Kidney (tissue), 13 donors: ENCODE measurements at regions not wholly inside any gene's neighbourhood (a gene's known extent, or its start where the extent isn't known, plus 50 kb on each side); places are given as distances from the start of the nearest gene placed in this dataset.
"Not testable (repeated sequence)": the region's sequence is repeated elsewhere in the genome, so short reads cannot be mapped to it uniquely, and the experiment has no call there.

Source experiments
- DNase-seq, 5 donors: peaks; one replicate each; pipeline ENCODE4 v3.0.0-alpha.2; 2013 to 2020
- FAIRE-seq: peaks from 2 replicates; lab custom pipeline; 2012; peaks lifted over from hg19 to GRCh38; lab: Jason Lieb, UNC
- H3K27ac ChIP-seq, 2 donors: one replicate each; pipeline ENCODE4 v1.7.0; 2013; ENCODE audit warnings: low read depth in 2 of 2, low read length in 2 of 2, inconsistent platforms in 1 of 2
- H3K27me3 ChIP-seq: one replicate; pipeline ENCODE4 v1.7.1; 2013; ENCODE audit warnings: low read length, inconsistent platforms; ENCODE audit not compliant: control insufficient read depth, insufficient read depth
- H3K36me3 ChIP-seq, 3 donors: one replicate each; pipeline versions ENCODE4 v1.7.0 to v1.7.1; 2013; ENCODE audit warnings: low read length in 3 of 3, control low read depth in 1 of 3, inconsistent platforms in 1 of 3; ENCODE audit not compliant: insufficient read depth in 3 of 3, control insufficient read depth in 2 of 3
- H3K4me1 ChIP-seq, 3 donors: one replicate each; pipeline versions ENCODE4 v1.7.0 to v1.7.1; 2013; ENCODE audit warnings: low read length in 3 of 3, inconsistent platforms in 1 of 3, low read depth in 1 of 3; ENCODE audit not compliant: control insufficient read depth in 2 of 3, insufficient read depth in 2 of 3
- H3K4me3 ChIP-seq, 3 donors: one replicate each; pipeline versions ENCODE4 v1.7.0 to v1.8.1; 2013; ENCODE audit warnings: low read length in 3 of 3, control low read depth in 1 of 3, inconsistent platforms in 1 of 3
- H3K9ac ChIP-seq, 3 donors: one replicate each; pipeline versions ENCODE4 v1.7.0 to v1.7.1; 2013; ENCODE audit warnings: low read length in 3 of 3, control low read depth in 1 of 3, inconsistent platforms in 1 of 3
- H3K9me3 ChIP-seq, 3 donors: one replicate each; pipeline versions ENCODE4 v1.7.0 to v1.7.1; 2013; ENCODE audit warnings: low read length in 3 of 3, control low read depth in 1 of 3, inconsistent platforms in 1 of 3; ENCODE audit not compliant: control insufficient read depth in 2 of 3, insufficient read depth in 1 of 3
- CTCF ChIP-seq: IDR thresholded peaks from 3 replicates; pipeline ENCODE4 v1.5.1; 2012; ENCODE audit warnings: mild to moderate bottlenecking, moderate library complexity, borderline replicate concordance; ENCODE audit not compliant: insufficient read depth; ENCODE audit errors: extremely low read depth
- intact Hi-C: fragments of 100-400 bp; cut with DNase I; formaldehyde crosslinking; loops from one replicate; pipeline ENCODE4 v1.11.1; 2022
- donor health status: control.
- donor health status: control.
- donor health status: control.
- donor health status: control.
- donor health status: control.
- donor health status: DM: yes; HTN: yes; CAD: no.
- donor health status: Normal renal cell carcinoma (clear cell type).

- intact Hi-C loops: no loop called here
- Histone ChIP-seq H3K27me3 (no peaks in the 10 kb centered on the region), H3K9me3 (peaks cover 0 to 3% (median 0%) of the 10 kb centered on the region in 3 donors), H3K4me3 (no peak overlapping the region), H3K36me3 (no peaks in the 10 kb centered on the region), H3K9ac (no peak overlapping the region), H3K27ac (no peak overlapping the region), H3K4me1 (no peaks in the 10 kb centered on the region)
- DNase-seq: no peak
- no peak for FAIRE-seq
- TF ChIP-seq CTCF: no peak
Measured at GRCh38 chr1:90348934-90349333, 354.0 kb downstream of the ZNF326 start.

- H3K9ac ChIP-seq, FAIRE-seq, H3K27me3 ChIP-seq, H3K4me1 ChIP-seq, intact Hi-C loops, H3K27ac ChIP-seq, H3K36me3 ChIP-seq, H3K4me3 ChIP-seq, H3K9me3 ChIP-seq, DNase-seq: not testable (repeated sequence)
Measured at GRCh38 chr1:90348459-90348858, 353.5 kb downstream of the ZNF326 start.

GRCh38 chr1:90347366-90347765 is 352.5 kb downstream of the ZNF326 start:
- DNase-seq (no peak), FAIRE-seq (no peak)

GRCh38 chr1:90346757-90347156 is 351.8 kb downstream of the ZNF326 start:
- no peak for TF ChIP-seq CTCF
- no peak for FAIRE-seq
- H3K36me3 ChIP-seq: no peaks in the 10 kb centered on the region
- no peak for DNase-seq
- H3K4me1 ChIP-seq: no peaks in the 10 kb centered on the region
- H3K9ac ChIP-seq: no peak overlapping the region
- intact Hi-C loops: no loop called here
- H3K27ac ChIP-seq: no peak overlapping the region
- no peaks in the 10 kb centered on the region for H3K27me3 ChIP-seq
- no peak overlapping the region for H3K4me3 ChIP-seq
- peaks cover 0 to 3% (median 0%) of the 10 kb centered on the region in 3 donors for H3K9me3 ChIP-seq

More at GRCh38 chr1:90347366-90347765, 352.5 kb downstream of the ZNF326 start:
- Histone ChIP-seq H3K36me3 (no peaks in the 10 kb centered on the region), H3K9me3 (peaks cover 0 to 3% (median 0%) of the 10 kb centered on the region in 3 donors), H3K4me1 (no peaks in the 10 kb centered on the region), H3K27ac (no peak overlapping the region), H3K9ac (no peak overlapping the region), H3K27me3 (no peaks in the 10 kb centered on the region), H3K4me3 (no peak overlapping the region)
- TF ChIP-seq CTCF: no peak
- intact Hi-C loops: no loop called here
